GM12872 (cell line): ENCODE measurements at regions not wholly inside any gene's neighbourhood (a gene's known extent, or its start where the extent isn't known, plus 50 kb on each side); places are given as distances from the start of the nearest gene placed in this dataset.

Experiments used
- TF ChIP-seq, protein P1 (sequence below): IDR thresholded peaks from 3 replicates; pipeline ENCODE4 v1.5.1; 2011; ENCODE audit warnings: low read depth, mild to moderate bottlenecking, low read length, moderate library complexity; ENCODE audit not compliant: insufficient read depth

DNA sequence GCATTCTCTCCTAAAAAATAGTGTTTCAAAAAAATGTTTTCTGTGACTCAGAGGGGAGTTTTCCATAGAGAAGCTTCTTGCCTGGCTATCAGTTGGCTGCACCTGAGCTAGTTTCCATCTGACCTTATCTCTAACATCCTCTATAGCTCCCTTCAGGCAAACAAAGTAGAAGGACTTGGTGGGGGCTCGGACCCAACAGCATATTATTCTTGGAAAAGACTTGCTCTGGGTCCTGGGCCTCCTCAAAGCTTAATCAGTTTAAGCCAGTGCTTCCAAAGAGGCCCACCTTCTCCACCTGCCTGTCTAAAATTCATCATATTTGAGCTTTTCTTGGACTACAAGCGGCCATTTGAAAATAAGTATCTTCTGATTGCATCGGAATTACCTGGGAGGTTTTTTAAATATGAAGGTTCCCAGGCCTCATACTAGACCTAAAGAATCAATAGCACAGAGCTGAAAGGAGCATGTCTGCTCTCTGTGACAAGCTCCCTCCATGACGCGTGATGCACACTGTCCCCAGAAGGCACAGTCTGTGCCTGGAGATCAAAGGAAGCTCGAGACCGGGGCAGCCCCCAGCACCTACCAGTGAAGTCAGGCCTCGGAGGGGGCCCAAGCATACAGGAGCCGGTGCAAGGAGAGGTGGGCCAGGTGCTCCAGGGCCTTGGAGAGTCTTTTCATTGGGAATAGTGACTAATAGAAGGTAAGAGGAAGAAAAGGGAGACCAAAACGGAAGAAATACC is 80.6 kb upstream of the HIVEP1 start:
- TF ChIP-seq, protein P1, sequence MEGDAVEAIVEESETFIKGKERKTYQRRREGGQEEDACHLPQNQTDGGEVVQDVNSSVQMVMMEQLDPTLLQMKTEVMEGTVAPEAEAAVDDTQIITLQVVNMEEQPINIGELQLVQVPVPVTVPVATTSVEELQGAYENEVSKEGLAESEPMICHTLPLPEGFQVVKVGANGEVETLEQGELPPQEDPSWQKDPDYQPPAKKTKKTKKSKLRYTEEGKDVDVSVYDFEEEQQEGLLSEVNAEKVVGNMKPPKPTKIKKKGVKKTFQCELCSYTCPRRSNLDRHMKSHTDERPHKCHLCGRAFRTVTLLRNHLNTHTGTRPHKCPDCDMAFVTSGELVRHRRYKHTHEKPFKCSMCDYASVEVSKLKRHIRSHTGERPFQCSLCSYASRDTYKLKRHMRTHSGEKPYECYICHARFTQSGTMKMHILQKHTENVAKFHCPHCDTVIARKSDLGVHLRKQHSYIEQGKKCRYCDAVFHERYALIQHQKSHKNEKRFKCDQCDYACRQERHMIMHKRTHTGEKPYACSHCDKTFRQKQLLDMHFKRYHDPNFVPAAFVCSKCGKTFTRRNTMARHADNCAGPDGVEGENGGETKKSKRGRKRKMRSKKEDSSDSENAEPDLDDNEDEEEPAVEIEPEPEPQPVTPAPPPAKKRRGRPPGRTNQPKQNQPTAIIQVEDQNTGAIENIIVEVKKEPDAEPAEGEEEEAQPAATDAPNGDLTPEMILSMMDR = no peak

DNA sequence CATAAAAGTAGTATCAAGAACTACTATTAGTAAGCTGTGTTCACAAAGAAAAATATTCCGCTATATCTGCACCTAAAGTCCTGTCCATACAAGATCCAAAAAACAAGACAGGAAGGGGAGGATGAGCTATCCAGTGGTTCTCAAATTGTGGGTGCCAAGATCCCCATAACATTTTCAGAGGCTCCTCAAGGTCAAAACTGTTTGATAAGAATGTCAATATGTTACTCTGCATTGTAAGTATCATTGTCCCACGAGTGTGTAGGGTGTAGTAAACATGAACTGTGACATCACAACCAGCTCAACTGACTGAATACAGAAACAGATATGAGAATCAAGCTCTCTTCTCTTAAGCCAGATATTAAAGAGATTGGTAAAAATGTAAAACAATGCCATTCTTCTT is 81.9 kb upstream of the HIVEP1 start:
- TF ChIP-seq, protein P1 = no peak

DNA sequence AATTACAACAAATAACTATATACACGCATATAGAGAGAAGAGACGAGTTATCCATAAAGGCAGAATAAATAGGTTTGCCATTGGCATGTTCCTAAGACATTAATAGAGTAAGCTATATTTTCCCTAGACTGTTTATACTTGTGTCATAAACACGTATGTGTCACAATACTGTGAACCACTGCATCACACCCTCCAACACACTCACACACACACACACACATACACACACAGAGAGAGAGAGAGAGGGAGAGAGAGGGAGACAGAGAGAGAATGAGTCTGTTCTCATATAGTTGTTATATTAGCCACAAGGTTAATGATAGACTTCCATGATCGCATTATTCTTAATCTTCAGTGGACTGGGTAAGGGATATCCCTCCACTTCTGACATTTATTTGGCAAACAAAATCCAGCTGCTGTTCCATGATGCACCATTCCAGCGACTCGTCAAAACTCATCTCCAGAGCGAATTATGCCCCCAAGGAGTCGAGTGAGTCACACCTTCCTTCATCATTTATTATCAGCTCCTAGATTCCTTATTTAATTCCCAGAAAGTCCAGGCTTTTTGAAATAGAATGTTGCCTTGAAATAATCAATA is 82.8 kb upstream of the HIVEP1 start:
- TF ChIP-seq, protein P1 = no peak

DNA sequence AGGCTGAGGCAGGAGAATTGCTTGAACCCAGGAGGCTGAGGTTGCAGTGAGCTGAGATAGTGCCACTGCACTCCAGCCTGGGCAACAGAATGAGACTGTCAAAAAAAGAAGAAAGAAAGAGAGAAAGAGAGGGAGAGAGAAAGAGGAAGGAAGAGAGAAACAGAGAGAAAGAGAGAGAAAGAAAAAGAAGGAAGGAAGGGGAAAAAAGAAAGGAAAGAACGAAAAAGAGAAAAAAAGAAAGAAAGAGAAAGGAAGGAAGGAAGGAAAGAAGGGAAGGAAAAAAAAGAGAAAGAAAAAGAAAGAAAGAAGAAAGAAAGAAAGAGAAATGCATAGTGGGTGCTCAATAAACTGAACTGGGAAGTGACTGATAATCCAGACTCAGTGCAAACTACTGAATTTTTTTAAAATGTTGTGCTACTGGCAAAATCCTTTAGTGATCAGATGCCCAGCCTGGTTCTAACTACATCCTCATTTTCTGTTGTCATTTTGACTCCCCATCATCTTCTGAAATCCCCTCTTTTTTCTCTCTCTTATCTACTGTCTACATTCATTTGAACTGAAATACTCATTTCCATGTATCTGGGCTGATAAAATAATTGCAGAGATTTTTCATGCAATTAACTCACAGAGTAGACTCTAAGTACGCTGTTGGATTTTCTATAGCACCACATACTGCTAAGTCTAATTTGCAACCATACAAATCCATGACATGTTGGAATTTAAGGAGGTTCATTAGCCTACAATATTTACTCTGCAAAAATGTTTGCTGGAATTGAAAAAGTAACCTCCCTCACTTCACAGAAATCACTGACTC is 85.3 kb upstream of the HIVEP1 start:
- TF ChIP-seq, protein P1 = no peak

DNA sequence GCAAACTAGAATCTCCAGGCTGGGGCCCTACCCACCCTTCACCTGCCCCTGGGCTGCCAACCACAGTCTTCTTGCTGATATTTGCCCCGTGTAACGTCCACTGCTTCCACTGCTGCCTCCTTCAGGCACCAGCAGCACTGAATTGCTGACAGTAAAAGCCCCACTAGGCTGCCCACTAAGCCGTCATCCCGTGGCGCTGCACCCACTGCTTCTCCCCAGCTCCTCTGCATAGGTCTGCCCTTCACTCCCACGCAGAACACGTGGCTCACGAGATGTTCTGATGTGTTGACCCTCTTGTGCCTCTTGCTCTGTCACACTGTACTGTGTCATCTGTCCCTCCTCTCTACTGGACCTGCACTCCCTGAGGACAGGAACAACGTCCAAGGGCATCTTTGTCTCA is 86.3 kb upstream of the HIVEP1 start:
- TF ChIP-seq, protein P1 = no peak

DNA sequence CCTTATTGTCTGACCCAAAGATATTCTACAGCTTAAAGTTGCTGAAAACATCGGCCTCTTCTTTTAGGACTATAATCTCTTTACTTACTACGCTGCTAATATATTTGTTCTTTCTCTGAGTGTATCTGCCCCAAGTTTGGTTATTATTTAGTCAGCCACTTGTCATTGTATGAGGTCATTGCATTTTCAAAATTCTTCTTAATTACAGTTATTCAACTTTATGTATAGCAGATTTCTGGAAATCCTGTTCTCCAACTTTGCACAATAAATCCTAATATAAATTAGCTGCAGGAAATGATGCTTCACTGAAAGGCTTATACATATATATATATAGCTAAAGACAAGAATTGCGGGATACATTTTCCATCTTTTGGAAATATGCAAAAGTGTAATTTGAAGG is 88.5 kb upstream of the HIVEP1 start:
- TF ChIP-seq, protein P1 = no peak

DNA sequence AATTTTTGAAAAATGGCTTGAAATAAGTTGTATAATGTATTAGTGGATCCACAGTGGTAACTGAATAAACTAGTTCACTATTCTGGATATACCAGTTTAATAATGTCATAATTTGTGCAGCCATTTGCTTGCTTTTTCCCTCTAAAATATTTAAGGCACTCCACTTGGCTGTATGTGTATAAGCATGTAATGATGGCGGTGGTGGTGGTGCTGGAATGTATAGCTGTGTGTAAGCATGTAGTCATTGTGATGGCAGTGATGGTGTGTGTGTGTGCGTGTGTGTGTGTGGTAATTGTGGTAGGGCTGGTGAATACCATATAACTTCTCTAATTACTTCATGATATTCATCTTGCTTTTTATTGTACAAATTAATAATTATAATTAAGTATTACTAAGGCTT is 89.2 kb upstream of the HIVEP1 start:
- TF ChIP-seq, protein P1 = no peak
